Activated CD4-positive, CD25-positive, alpha-beta regulatory T cell (primary cell): ENCODE measurements at regions not wholly inside any gene's neighbourhood (a gene's known extent, or its start where the extent isn't known, plus 50 kb on each side); places are given as distances from the start of the nearest gene placed in this dataset.

Experiments
- DNase-seq, 4 experiments: peaks; one replicate each; lab custom pipeline; 2025; lab: John Stamatoyannopoulos, UW

- no peak for DNase-seq
These were observed 742.2 kb downstream of the SLC16A7 start for GRCh38 chr12:60337839-60338549.

GRCh38 chr12:60345442-60345841 lies 749.6 kb downstream of the SLC16A7 start:
- no peak for DNase-seq

- DNase-seq, result no peak
These were observed 753.6 kb downstream of the SLC16A7 start for GRCh38 chr12:60349232-60349978.

GRCh38 chr12:60387356-60387755 lies 791.5 kb downstream of the SLC16A7 start:
- DNase-seq, result no peak

- DNase-seq, result no peak
These were observed 795.2 kb downstream of the SLC16A7 start for GRCh38 chr12:60391051-60391450.

- DNase-seq, result no peak
These were observed 796.0 kb downstream of the SLC16A7 start for GRCh38 chr12:60391791-60392190.

- DNase-seq, result no peak
These were observed 797.3 kb downstream of the SLC16A7 start for GRCh38 chr12:60393093-60393492.

GRCh38 chr12:60394665-60395064 lies 798.8 kb downstream of the SLC16A7 start:
- no peak for DNase-seq

- no peak for DNase-seq
These were observed 802.7 kb downstream of the SLC16A7 start for GRCh38 chr12:60398547-60398946.

GRCh38 chr12:60399064-60399463 lies 803.2 kb downstream of the SLC16A7 start:
- DNase-seq, result no peak

GRCh38 chr12:60402996-60403395 lies 807.2 kb downstream of the SLC16A7 start:
- DNase-seq, result no peak

GRCh38 chr12:60415351-60415750 lies 819.5 kb downstream of the SLC16A7 start:
- no peak for DNase-seq

GRCh38 chr12:60419986-60420385 lies 824.2 kb downstream of the SLC16A7 start:
- DNase-seq, result no peak

- DNase-seq, result no peak
These were observed 825.9 kb downstream of the SLC16A7 start for GRCh38 chr12:60421741-60422140.

GRCh38 chr12:60437297-60437696 lies 841.5 kb downstream of the SLC16A7 start:
- no peak for DNase-seq

GRCh38 chr12:60441577-60441976 lies 845.7 kb downstream of the SLC16A7 start:
- no peak for DNase-seq

- no peak for DNase-seq
These were observed 855.6 kb downstream of the SLC16A7 start for GRCh38 chr12:60451457-60451856.

GRCh38 chr12:60465060-60465459 lies 869.2 kb downstream of the SLC16A7 start:
- DNase-seq, result no peak

GRCh38 chr12:60468546-60468945 lies 872.7 kb downstream of the SLC16A7 start:
- no peak for DNase-seq

- DNase-seq, result no peak
These were observed 880.0 kb downstream of the SLC16A7 start for GRCh38 chr12:60475825-60476224.

- no peak for DNase-seq
These were observed 891.5 kb downstream of the SLC16A7 start for GRCh38 chr12:60487284-60487683.

- DNase-seq, result no peak
These were observed 893.2 kb downstream of the SLC16A7 start for GRCh38 chr12:60489071-60489470.

- no peak for DNase-seq
These were observed 898.4 kb downstream of the SLC16A7 start for GRCh38 chr12:60494244-60494643.

- DNase-seq, result no peak
These were observed 902.8 kb downstream of the SLC16A7 start for GRCh38 chr12:60498656-60499055.
